ENCODE measurements at regions not wholly inside any gene's neighbourhood (a gene's known extent, or its start where the extent isn't known, plus 50 kb on each side); places are given as distances from the start of the nearest gene placed in this dataset.

DNA sequence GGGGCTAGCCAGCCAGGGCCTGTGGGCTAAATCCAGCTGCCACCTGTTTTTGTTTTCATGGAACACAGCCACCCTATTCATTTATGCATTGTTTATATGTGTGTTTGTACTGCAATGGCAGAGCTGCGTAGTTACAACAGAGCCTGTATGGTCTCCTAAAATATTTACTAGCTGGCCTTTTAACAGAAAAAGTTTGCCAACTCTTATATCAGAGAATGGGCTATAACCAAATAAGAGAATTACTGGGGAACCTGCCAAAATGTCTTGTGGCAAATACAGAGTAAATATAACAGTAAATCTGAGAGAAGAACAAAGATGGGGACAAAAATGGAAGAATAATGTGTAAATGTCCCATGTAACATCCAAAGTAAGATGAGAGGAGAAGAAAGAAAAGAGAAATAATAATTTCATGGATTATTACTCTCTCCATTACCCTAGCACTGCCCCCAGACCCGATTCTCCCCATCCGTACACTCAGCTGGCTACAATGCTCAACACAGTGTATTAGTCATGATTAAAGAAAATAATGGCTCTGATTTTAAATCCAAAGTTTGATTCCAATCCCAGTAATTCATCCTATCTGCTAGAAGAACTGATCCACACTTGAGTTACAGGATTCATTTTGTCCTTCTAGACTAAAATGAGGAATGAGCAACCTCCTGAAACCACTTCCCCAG lies 249.3 kb downstream of the LRATD1 start:
- H3K36me3 Mint-ChIP-seq (ENCODE audit: unreplicated experiment) = no peaks in the 10 kb centered on the region
- H3K27me3 Mint-ChIP-seq (ENCODE audit: unreplicated experiment) = no peaks in the 10 kb centered on the region
- DNase-seq = no peak
- no peak overlapping the region for H3K27ac Mint-ChIP-seq (ENCODE audit: unreplicated experiment)
- no peaks in the 10 kb centered on the region for H3K9me3 Mint-ChIP-seq (ENCODE audit: unreplicated experiment)
- TF ChIP-seq, protein P1, sequence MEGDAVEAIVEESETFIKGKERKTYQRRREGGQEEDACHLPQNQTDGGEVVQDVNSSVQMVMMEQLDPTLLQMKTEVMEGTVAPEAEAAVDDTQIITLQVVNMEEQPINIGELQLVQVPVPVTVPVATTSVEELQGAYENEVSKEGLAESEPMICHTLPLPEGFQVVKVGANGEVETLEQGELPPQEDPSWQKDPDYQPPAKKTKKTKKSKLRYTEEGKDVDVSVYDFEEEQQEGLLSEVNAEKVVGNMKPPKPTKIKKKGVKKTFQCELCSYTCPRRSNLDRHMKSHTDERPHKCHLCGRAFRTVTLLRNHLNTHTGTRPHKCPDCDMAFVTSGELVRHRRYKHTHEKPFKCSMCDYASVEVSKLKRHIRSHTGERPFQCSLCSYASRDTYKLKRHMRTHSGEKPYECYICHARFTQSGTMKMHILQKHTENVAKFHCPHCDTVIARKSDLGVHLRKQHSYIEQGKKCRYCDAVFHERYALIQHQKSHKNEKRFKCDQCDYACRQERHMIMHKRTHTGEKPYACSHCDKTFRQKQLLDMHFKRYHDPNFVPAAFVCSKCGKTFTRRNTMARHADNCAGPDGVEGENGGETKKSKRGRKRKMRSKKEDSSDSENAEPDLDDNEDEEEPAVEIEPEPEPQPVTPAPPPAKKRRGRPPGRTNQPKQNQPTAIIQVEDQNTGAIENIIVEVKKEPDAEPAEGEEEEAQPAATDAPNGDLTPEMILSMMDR (IDR thresholded peaks at IDR 0.05; ENCODE audit: partially characterized antibody, unreplicated experiment) = no peak
- H3K4me1 Mint-ChIP-seq (ENCODE audit: low read depth, unreplicated experiment) = no peaks in the 10 kb centered on the region
- no peak overlapping the region for H3K4me3 Mint-ChIP-seq (ENCODE audit: unreplicated experiment)

DNA sequence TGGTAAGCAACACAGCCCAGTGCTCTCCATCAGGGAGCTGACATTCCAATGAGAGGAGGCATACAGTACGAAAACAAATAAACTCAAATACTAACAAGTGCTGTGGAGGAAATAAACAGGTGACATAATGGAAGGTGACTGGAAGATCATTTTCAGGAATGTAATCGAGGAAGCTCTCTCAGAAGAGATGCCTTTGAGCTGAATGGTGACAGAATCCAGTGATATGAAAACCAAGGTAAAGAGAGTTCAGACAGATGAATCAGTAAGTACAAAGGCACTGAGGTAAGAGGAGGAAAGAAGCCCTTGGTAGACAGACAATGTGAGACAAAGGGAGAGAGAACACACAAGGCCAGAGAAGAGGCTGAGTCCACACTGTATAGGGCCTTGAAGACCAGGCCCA lies 252.1 kb downstream of the LRATD1 start:
- Mint-ChIP-seq H3K36me3 (ENCODE audit: unreplicated experiment) (no peaks in the 10 kb centered on the region), H3K27me3 (ENCODE audit: unreplicated experiment) (no peaks in the 10 kb centered on the region), H3K27ac (ENCODE audit: unreplicated experiment) (no peak overlapping the region), H3K4me1 (ENCODE audit: low read depth, unreplicated experiment) (no peaks in the 10 kb centered on the region), H3K4me3 (ENCODE audit: unreplicated experiment) (no peak overlapping the region), H3K9me3 (ENCODE audit: unreplicated experiment) (no peaks in the 10 kb centered on the region)
- TF ChIP-seq, protein P1 (IDR thresholded peaks at IDR 0.05; ENCODE audit: partially characterized antibody, unreplicated experiment) = no peak
- no peak for DNase-seq

DNA sequence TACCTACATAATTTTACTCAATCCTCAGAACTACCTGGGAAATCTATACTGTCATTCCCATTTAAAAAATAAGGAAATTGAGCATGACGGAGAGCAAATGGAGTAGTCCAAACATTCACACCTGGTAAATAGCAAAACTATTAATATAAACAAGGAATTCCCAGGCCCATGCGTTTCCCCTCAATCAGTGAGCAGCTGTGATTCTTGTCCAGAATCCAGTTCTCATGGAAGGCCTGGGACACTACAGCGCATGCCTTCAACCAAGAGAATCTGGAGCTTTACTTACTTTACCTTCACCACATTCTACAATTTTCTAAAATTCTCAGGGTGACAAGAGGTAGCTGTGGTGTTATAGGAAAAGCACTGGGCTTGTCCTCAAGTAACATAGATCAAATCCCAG lies 259.0 kb downstream of the LRATD1 start:
- Mint-ChIP-seq H3K36me3 (ENCODE audit: unreplicated experiment) (no peaks in the 10 kb centered on the region), H3K4me1 (ENCODE audit: low read depth, unreplicated experiment) (no peaks in the 10 kb centered on the region), H3K9me3 (ENCODE audit: unreplicated experiment) (no peaks in the 10 kb centered on the region), H3K27ac (ENCODE audit: unreplicated experiment) (no peak overlapping the region), H3K27me3 (ENCODE audit: unreplicated experiment) (no peaks in the 10 kb centered on the region), H3K4me3 (ENCODE audit: unreplicated experiment) (no peak overlapping the region)
- DNase-seq = no peak
- TF ChIP-seq, protein P1 (IDR thresholded peaks at IDR 0.05; ENCODE audit: partially characterized antibody, unreplicated experiment) = no peak

DNA sequence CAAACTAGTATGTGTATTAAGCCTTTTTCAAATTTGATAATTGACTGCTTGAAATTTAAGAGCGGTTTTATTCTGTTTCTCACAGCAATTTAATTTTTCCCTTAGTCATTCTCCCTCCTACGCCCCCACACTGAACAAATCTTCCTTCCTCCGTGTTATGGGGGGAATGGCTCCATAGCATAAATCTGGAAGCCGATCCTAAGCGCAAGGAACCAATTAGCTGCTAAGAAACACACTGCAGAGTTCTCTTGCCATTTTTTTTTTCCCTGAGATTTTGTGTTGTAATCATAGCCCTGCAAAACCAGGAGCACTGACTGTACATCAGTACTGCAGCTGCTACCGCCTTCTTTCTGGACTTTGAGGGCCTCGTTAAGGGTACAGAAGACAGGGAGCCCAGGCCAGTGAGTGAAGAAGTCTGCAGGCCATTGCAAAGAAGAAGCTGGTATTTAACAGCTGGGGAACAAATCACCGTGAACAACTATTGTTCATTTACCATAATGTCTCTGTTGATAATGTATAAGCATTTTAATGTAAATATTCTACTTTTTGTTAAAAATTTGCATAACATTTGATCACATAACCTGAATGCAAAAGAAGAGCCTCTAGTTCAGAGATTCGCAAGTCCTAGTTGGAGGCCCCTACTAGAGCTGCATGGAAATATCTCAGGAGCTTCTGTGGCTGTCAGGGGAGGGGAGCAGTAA lies 264.0 kb downstream of the LRATD1 start:
- H3K27me3 Mint-ChIP-seq (ENCODE audit: unreplicated experiment) = peaks cover 2% of the 10 kb centered on the region
- H3K4me1 Mint-ChIP-seq (ENCODE audit: low read depth, unreplicated experiment) = peaks cover 5% of the 10 kb centered on the region
- no peaks in the 10 kb centered on the region for H3K36me3 Mint-ChIP-seq (ENCODE audit: unreplicated experiment)
- TF ChIP-seq, protein P1 (IDR thresholded peaks at IDR 0.05; ENCODE audit: partially characterized antibody, unreplicated experiment) = no peak
- no peaks in the 10 kb centered on the region for H3K9me3 Mint-ChIP-seq (ENCODE audit: unreplicated experiment)
- no peak overlapping the region for H3K27ac Mint-ChIP-seq (ENCODE audit: unreplicated experiment)
- no peak overlapping the region for H3K4me3 Mint-ChIP-seq (ENCODE audit: unreplicated experiment)
- DNase-seq = no peak
